Left forelimb (tissue), 1 donor: ENCODE measurements at regions not wholly inside any gene's neighbourhood (a gene's known extent, or its start where the extent isn't known, plus 50 kb on each side); places are given as distances from the start of the nearest gene placed in this dataset.
"Not testable (repeated sequence)": the region's sequence is repeated elsewhere in the genome, so short reads cannot be mapped to it uniquely, and the experiment has no call there.

Source experiments
- DNase-seq: peaks from one replicate; pipeline ENCODE4 v3.0.0-alpha.2; 2018; ENCODE audit warnings: low spot score

- no peak for DNase-seq
Measured at GRCh38 chr5:124549891-124550436, 196.5 kb downstream of the ZNF608 start.

GRCh38 chr5:124546643-124547042, 199.8 kb downstream of the ZNF608 start:
- no peak for DNase-seq

GRCh38 chr5:124544366-124545055, 201.9 kb downstream of the ZNF608 start:
- no peak for DNase-seq

- no peak for DNase-seq
Measured at GRCh38 chr5:124538931-124539330, 207.5 kb downstream of the ZNF608 start.

- DNase-seq, result no peak
Measured at GRCh38 chr5:124538191-124538590, 208.2 kb downstream of the ZNF608 start.

- DNase-seq, result no peak
Measured at GRCh38 chr5:124537522-124537921, 208.9 kb downstream of the ZNF608 start.

- DNase-seq, result no peak
Measured at GRCh38 chr5:124537107-124537506, 209.3 kb downstream of the ZNF608 start.

- no peak for DNase-seq
Measured at GRCh38 chr5:124536333-124536732, 210.1 kb downstream of the ZNF608 start.

GRCh38 chr5:124530916-124531315, 215.5 kb downstream of the ZNF608 start:
- DNase-seq, result no peak

- DNase-seq, result no peak
Measured at GRCh38 chr5:124528838-124529237, 217.6 kb downstream of the ZNF608 start.

- DNase-seq, result no peak
Measured at GRCh38 chr5:124527220-124527991, 219.0 kb downstream of the ZNF608 start.

GRCh38 chr5:124526079-124526478, 220.4 kb downstream of the ZNF608 start:
- not testable (repeated sequence) for DNase-seq

- DNase-seq, result no peak
Measured at GRCh38 chr5:124524552-124525232, 221.7 kb downstream of the ZNF608 start.

GRCh38 chr5:124523897-124524296, 222.5 kb downstream of the ZNF608 start:
- no peak for DNase-seq

- DNase-seq, result no peak
Measured at GRCh38 chr5:124522992-124523391, 223.4 kb downstream of the ZNF608 start.

GRCh38 chr5:124521461-124522230, 224.8 kb downstream of the ZNF608 start:
- no peak for DNase-seq

GRCh38 chr5:124519396-124519795, 227.0 kb downstream of the ZNF608 start:
- no peak for DNase-seq

- no peak for DNase-seq
Measured at GRCh38 chr5:124516567-124516966, 229.9 kb downstream of the ZNF608 start.

- no peak for DNase-seq
Measured at GRCh38 chr5:124515497-124516245, 230.8 kb downstream of the ZNF608 start.

- DNase-seq, result no peak
Measured at GRCh38 chr5:124514956-124515355, 231.5 kb downstream of the ZNF608 start.
